ENCODE measurements at regions not wholly inside any gene's neighbourhood (a gene's known extent, or its start where the extent isn't known, plus 50 kb on each side); places are given as distances from the start of the nearest gene placed in this dataset.

- Histone ChIP-seq H2AFZ (ENCODE audit: low read length) (no peak overlapping the region), H3K36me3 (replicated peaks in 1 of 2; ENCODE audit: control insufficient read depth in 1 of 2, insufficient read depth in 2 of 2, low read length in 2 of 2) (no peaks in the 10 kb centered on the region), H3K4me3 (replicated peaks in 1 of 3; ENCODE audit: insufficient read depth in 1 of 3, low read depth in 2 of 3, low read length in 3 of 3) (no peak overlapping the region), H3K4me1 (ENCODE audit: insufficient read depth, low read length) (no peaks in the 10 kb centered on the region), H3K9ac (ENCODE audit: insufficient read depth, low read depth, low read length) (no peak overlapping the region), H3K9me3 (ENCODE audit: low read length) (peaks cover 40% of the 10 kb centered on the region), H4K20me1 (ENCODE audit: insufficient read depth, low read length) (no peaks in the 10 kb centered on the region), H3K27ac (ENCODE audit: extremely low read length, insufficient read depth, low read length) (no peak overlapping the region), H3K79me2 (ENCODE audit: insufficient read depth, low read length) (no peaks in the 10 kb centered on the region), H3K27me3 (ENCODE audit: control insufficient read depth in 1 of 2, insufficient read depth in 2 of 2, low read length in 2 of 2) (no peaks in the 10 kb centered on the region), H3K4me2 (ENCODE audit: low read depth, low read length) (no peak overlapping the region)
- 0% methylated on average over 2 of the region's 2 CpGs for WGBS (ENCODE audit: low lambda C conversion rate)
- TF ChIP-seq ZBED4 (CRISPR knock-in tag; IDR thresholded peaks at IDR 0.05; ENCODE audit: borderline replicate concordance) = no peak
- TF ChIP-seq MAZ (IDR thresholded peaks at IDR 0.05; ENCODE audit: borderline replicate concordance, low read depth, low read length) = no peak
- no peak for TF ChIP-seq MAZ (CRISPR knock-in tag; IDR thresholded peaks at IDR 0.05; ENCODE audit: low read depth)
- no peak for TF ChIP-seq JUND (CRISPR knock-in tag; IDR thresholded peaks at IDR 0.05)
- TF ChIP-seq JUNB (CRISPR knock-in tag; IDR thresholded peaks at IDR 0.05; ENCODE audit: borderline replicate concordance) = no peak
- no peak for TF ChIP-seq FOXC1 (CRISPR knock-in tag; IDR thresholded peaks at IDR 0.05; ENCODE audit: borderline replicate concordance)
- FAIRE-seq = no peak
- no peak for DNase-seq (ENCODE audit: low spot score)
- POLR2A ChIA-PET = no interaction called here
- in situ Hi-C loops (cut with HindIII; ENCODE audit: extremely low pct_ligation_motif_present, low pct_unique_long_range_greater_than_20kb) (no loop called here), intact Hi-C loops (cut with micrococcal nuclease; ENCODE audit: unreplicated experiment) (no loop called here)
- CTCF ChIA-PET (ENCODE audit: low intra/inter-chr PET ratio, low total read pairs) = no interaction called here
- no peak for ATAC-seq
- no TSS peak for BruUV-seq (replicated peaks)
These were observed 574.2 kb upstream of the ADGRL2 start for GRCh38 chr1:81226603-81226928.

Measured in HepG2 (cell line).